ENCODE measurements at regions not wholly inside any gene's neighbourhood (a gene's known extent, or its start where the extent isn't known, plus 50 kb on each side); places are given as distances from the start of the nearest gene placed in this dataset.

GRCh38 chr3:88940296-88940695 lies 167.1 kb upstream of the EPHA3 start:
- TF ChIP-seq CTCF (IDR thresholded peaks at IDR 0.05 in 4 of 5, conservative IDR thresholded peaks at IDR 0.05 in 1 of 5) (no peak), POLR2A (IDR thresholded peaks at IDR 0.05) (no peak)
- no peaks in the 10 kb centered on the region for H3K4me1 ChIP-seq
- H3K27ac ChIP-seq = no peak overlapping the region
- intact Hi-C loops (cut with DNase I; ENCODE audit: low total_unique reads) (no loop called here), in situ Hi-C loops (cut with MboI; ENCODE audit: low sequenced_read_pairs in 4 of 4) (no loop called here)
- no peaks in the 10 kb centered on the region for H3K36me3 ChIP-seq
- DNase-seq = no peak
- H3K4me3 ChIP-seq = no peak overlapping the region
- no peaks in the 10 kb centered on the region for H3K9me3 ChIP-seq
- no peaks in the 10 kb centered on the region for H3K27me3 ChIP-seq
- ATAC-seq = no peak

GRCh38 chr3:88947013-88947412 lies 160.4 kb upstream of the EPHA3 start:
- H3K36me3 ChIP-seq = no peaks in the 10 kb centered on the region
- ATAC-seq (no peak), DNase-seq (no peak)
- in situ Hi-C loops (cut with MboI; ENCODE audit: low sequenced_read_pairs in 4 of 4) = no loop called here
- no peak overlapping the region for H3K27ac ChIP-seq
- no peak overlapping the region for H3K4me3 ChIP-seq
- H3K9me3 ChIP-seq = no peaks in the 10 kb centered on the region
- TF ChIP-seq CTCF (IDR thresholded peaks at IDR 0.05 in 4 of 5, conservative IDR thresholded peaks at IDR 0.05 in 1 of 5) (no peak), POLR2A (IDR thresholded peaks at IDR 0.05) (no peak)
- no peaks in the 10 kb centered on the region for H3K27me3 ChIP-seq
- no peaks in the 10 kb centered on the region for H3K4me1 ChIP-seq
- intact Hi-C loops (cut with DNase I; ENCODE audit: low total_unique reads) = no loop called here

GRCh38 chr3:88954853-88955252 lies 152.6 kb upstream of the EPHA3 start:
- no peak overlapping the region for H3K4me3 ChIP-seq
- H3K36me3 ChIP-seq = no peaks in the 10 kb centered on the region
- intact Hi-C loops (cut with DNase I; ENCODE audit: low total_unique reads) (no loop called here), in situ Hi-C loops (cut with MboI; ENCODE audit: low sequenced_read_pairs in 4 of 4) (no loop called here)
- ATAC-seq (no peak), DNase-seq (no peak)
- H3K9me3 ChIP-seq = no peaks in the 10 kb centered on the region
- TF ChIP-seq POLR2A (IDR thresholded peaks at IDR 0.05) = no peak
- no peak for TF ChIP-seq CTCF (IDR thresholded peaks at IDR 0.05 in 4 of 5, conservative IDR thresholded peaks at IDR 0.05 in 1 of 5)
- no peaks in the 10 kb centered on the region for H3K27me3 ChIP-seq
- H3K4me1 ChIP-seq = no peaks in the 10 kb centered on the region
- no peak overlapping the region for H3K27ac ChIP-seq

GRCh38 chr3:88955274-88955673 lies 152.1 kb upstream of the EPHA3 start:
- TF ChIP-seq CTCF (IDR thresholded peaks at IDR 0.05 in 4 of 5, conservative IDR thresholded peaks at IDR 0.05 in 1 of 5) = no peak
- no peak for TF ChIP-seq POLR2A (IDR thresholded peaks at IDR 0.05)
- H3K36me3 ChIP-seq = no peaks in the 10 kb centered on the region
- intact Hi-C loops (cut with DNase I; ENCODE audit: low total_unique reads) (no loop called here), in situ Hi-C loops (cut with MboI; ENCODE audit: low sequenced_read_pairs in 4 of 4) (no loop called here)
- H3K4me1 ChIP-seq = no peaks in the 10 kb centered on the region
- H3K9me3 ChIP-seq = no peaks in the 10 kb centered on the region
- no peaks in the 10 kb centered on the region for H3K27me3 ChIP-seq
- H3K27ac ChIP-seq = no peak overlapping the region
- H3K4me3 ChIP-seq = no peak overlapping the region
- ATAC-seq (no peak), DNase-seq (no peak)

- no peak for ATAC-seq
- no peaks in the 10 kb centered on the region for H3K36me3 ChIP-seq
These were observed 149.5 kb upstream of the EPHA3 start for GRCh38 chr3:88957711-88958439.

More at GRCh38 chr3:88957711-88958439, 149.5 kb upstream of the EPHA3 start:
- intact Hi-C loops (cut with DNase I; ENCODE audit: low total_unique reads) = no loop called here
- in situ Hi-C loops (cut with MboI; ENCODE audit: low sequenced_read_pairs in 4 of 4) = no loop called here
- Histone ChIP-seq H3K27me3 (no peaks in the 10 kb centered on the region), H3K4me3 (no peak overlapping the region), H3K27ac (no peak overlapping the region), H3K9me3 (no peaks in the 10 kb centered on the region), H3K4me1 (no peaks in the 10 kb centered on the region)
- no peak for DNase-seq
- TF ChIP-seq POLR2A (IDR thresholded peaks at IDR 0.05) = no peak
- TF ChIP-seq CTCF (IDR thresholded peaks at IDR 0.05 in 4 of 5, conservative IDR thresholded peaks at IDR 0.05 in 1 of 5) = no peak
